Smooth muscle cell (in vitro differentiated cells): ENCODE measurements at regions not wholly inside any gene's neighbourhood (a gene's known extent, or its start where the extent isn't known, plus 50 kb on each side); places are given as distances from the start of the nearest gene placed in this dataset.

Experiments used
- DNase-seq: peaks from one replicate; lab custom pipeline; 2025; ENCODE audit not compliant: unreplicated experiment; lab: John Stamatoyannopoulos, UW
- H2AFZ ChIP-seq: fragments of 200-600 bp; sonication (generic); 2 replicates; pipeline ENCODE4 v1.6.0; 2016; ENCODE audit warnings: antibody characterized with exemption, low read depth, mild to moderate bottlenecking
- H3F3A ChIP-seq: fragments of 200-600 bp; sonication (generic); 2 replicates; pipeline ENCODE4 v1.6.0; 2017; ENCODE audit warnings: antibody characterized with exemption, low read depth
- H3K27ac ChIP-seq: fragments of 200-600 bp; sonication (generic); 2 replicates; pipeline ENCODE4 v1.5.1; 2016; ENCODE audit warnings: low read depth, mild to moderate bottlenecking
- H3K27me3 ChIP-seq: fragments of 200-600 bp; sonication (generic); 2 replicates; pipeline ENCODE4 v1.6.1; 2016; ENCODE audit warnings: low read depth, mild to moderate bottlenecking
- H3K36me3 ChIP-seq: fragments of 200-600 bp; sonication (generic); 2 replicates; pipeline ENCODE4 v1.5.1; 2016; ENCODE audit warnings: low read depth
- H3K4me1 ChIP-seq: fragments of 200-600 bp; sonication (generic); 2 replicates; pipeline ENCODE4 v1.5.1; 2016; ENCODE audit warnings: low read depth
- H3K4me2 ChIP-seq: fragments of 200-600 bp; sonication (generic); 2 replicates; pipeline ENCODE4 v1.6.0; 2016; ENCODE audit warnings: mild to moderate bottlenecking
- H3K4me3 ChIP-seq: fragments of 200-600 bp; sonication (generic); 2 replicates; pipeline ENCODE4 v1.5.1; 2016; ENCODE audit warnings: mild to moderate bottlenecking
- H3K79me2 ChIP-seq: fragments of 200-600 bp; sonication (generic); 2 replicates; pipeline ENCODE4 v1.6.0; 2016; ENCODE audit warnings: low read depth, mild to moderate bottlenecking
- H3K9ac ChIP-seq: fragments of 200-600 bp; sonication (generic); 2 replicates; pipeline ENCODE4 v1.6.0; 2016; ENCODE audit warnings: low read depth
- H3K9me3 ChIP-seq: fragments of 200-600 bp; sonication (generic); replicated peaks from 2 replicates; pipeline ENCODE4 v1.5.1; 2016; ENCODE audit warnings: low read depth
- H4K20me1 ChIP-seq: fragments of 200-600 bp; sonication (generic); 2 replicates; pipeline ENCODE4 v1.6.0; 2016; ENCODE audit warnings: low read depth
- WGBS: methylation state at CpG from one replicate; pipeline ENCODE4 v1.1.7; 2016; ENCODE audit warnings: low lambda C conversion rate; 5-methylcytosine and 5-hydroxymethylcytosine counted together
- TF ChIP-seq, protein P1 (sequence below): fragments of 200-600 bp; sonication (generic); IDR thresholded peaks from 2 replicates; pipeline ENCODE4 v1.5.1; 2017; ENCODE audit warnings: borderline replicate concordance, mild to moderate bottlenecking, antibody characterized with exemption; ENCODE audit not compliant: insufficient read depth, poor library complexity, severe bottlenecking

DNA sequence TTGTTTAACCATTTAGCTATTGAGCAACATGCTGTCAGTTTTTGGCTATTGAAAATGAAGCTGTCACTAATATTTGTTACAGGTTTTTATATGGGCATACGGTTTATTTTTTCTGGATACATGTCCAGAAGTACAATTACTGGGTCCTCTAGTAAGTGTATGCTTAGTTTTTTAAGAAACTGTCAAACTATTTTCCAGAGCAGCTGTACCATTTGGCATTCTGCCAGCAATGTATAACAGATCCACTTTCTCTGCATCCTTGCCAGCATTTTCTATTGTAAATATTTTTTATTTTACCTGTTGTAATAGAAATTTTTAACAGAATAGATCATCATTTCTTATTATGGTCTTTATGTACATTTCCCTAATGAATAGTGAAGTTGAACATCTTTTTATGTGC, 658.8 kb downstream of the EDEM1 start:
- DNase-seq: no peak

DNA sequence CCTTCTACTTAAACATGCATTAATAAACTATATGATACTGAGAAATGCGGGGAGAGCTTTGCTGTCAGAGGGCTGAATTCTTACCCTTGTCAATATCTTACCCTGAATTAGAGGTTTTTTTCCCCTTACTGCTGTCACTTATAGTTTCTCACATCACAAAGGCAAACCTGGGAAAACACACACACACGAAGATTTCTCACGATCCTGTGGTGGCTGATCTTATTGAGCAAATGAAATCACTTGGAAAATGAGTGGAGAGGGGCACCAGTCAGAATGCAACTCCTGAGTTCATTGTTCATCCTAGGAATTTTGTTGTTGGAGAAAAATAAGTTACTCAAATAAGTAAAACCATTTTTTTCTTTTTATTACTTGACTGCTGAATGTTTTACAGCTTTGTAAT, 673.6 kb downstream of the EDEM1 start:
- Histone ChIP-seq H3K36me3 (no peaks in the 10 kb centered on the region), H3K27ac (no peak overlapping the region)

More for the DNA sequence above, 658.8 kb downstream of the EDEM1 start:
- Histone ChIP-seq H3K27me3 (no peaks in the 10 kb centered on the region), H3F3A (no peaks in the 10 kb centered on the region), H3K9me3 (no peaks in the 10 kb centered on the region), H3K36me3 (no peaks in the 10 kb centered on the region), H3K4me3 (no peak overlapping the region), H3K79me2 (no peaks in the 10 kb centered on the region), H2AFZ (no peak overlapping the region), H3K9ac (no peak overlapping the region), H3K4me2 (no peak overlapping the region), H4K20me1 (no peaks in the 10 kb centered on the region), H3K27ac (no peak overlapping the region), H3K4me1 (no peaks in the 10 kb centered on the region)
- 80% methylated on average over 1 of the region's 1 CpG for WGBS
- TF ChIP-seq, protein P1, sequence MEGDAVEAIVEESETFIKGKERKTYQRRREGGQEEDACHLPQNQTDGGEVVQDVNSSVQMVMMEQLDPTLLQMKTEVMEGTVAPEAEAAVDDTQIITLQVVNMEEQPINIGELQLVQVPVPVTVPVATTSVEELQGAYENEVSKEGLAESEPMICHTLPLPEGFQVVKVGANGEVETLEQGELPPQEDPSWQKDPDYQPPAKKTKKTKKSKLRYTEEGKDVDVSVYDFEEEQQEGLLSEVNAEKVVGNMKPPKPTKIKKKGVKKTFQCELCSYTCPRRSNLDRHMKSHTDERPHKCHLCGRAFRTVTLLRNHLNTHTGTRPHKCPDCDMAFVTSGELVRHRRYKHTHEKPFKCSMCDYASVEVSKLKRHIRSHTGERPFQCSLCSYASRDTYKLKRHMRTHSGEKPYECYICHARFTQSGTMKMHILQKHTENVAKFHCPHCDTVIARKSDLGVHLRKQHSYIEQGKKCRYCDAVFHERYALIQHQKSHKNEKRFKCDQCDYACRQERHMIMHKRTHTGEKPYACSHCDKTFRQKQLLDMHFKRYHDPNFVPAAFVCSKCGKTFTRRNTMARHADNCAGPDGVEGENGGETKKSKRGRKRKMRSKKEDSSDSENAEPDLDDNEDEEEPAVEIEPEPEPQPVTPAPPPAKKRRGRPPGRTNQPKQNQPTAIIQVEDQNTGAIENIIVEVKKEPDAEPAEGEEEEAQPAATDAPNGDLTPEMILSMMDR: no peak

GRCh38 chr3:5874931-5875341, 687.4 kb downstream of the EDEM1 start:
- H3K27ac ChIP-seq: no peak overlapping the region
- no peaks in the 10 kb centered on the region for H3K36me3 ChIP-seq
- TF ChIP-seq, protein P1: no peak
- H2AFZ ChIP-seq: no peak overlapping the region
- H3F3A ChIP-seq: no peaks in the 10 kb centered on the region
- H3K9ac ChIP-seq: no peak overlapping the region
- no peaks in the 10 kb centered on the region for H4K20me1 ChIP-seq
- DNase-seq: no peak
- H3K79me2 ChIP-seq: no peaks in the 10 kb centered on the region
- H3K4me2 ChIP-seq: no peak overlapping the region
- no peak overlapping the region for H3K4me3 ChIP-seq
- no peaks in the 10 kb centered on the region for H3K9me3 ChIP-seq
- 98% methylated on average over 2 of the region's 2 CpGs for WGBS
- H3K27me3 ChIP-seq: no peaks in the 10 kb centered on the region
- H3K4me1 ChIP-seq: no peaks in the 10 kb centered on the region

More for the DNA sequence above, 673.6 kb downstream of the EDEM1 start:
- no peak overlapping the region for H2AFZ ChIP-seq
- H3K9ac ChIP-seq: no peak overlapping the region
- H3K4me1 ChIP-seq: no peaks in the 10 kb centered on the region
- H4K20me1 ChIP-seq: no peaks in the 10 kb centered on the region
- WGBS: 88% methylated on average over 3 of the region's 3 CpGs
- TF ChIP-seq, protein P1: no peak
- no peak for DNase-seq
- H3F3A ChIP-seq: no peaks in the 10 kb centered on the region
- no peak overlapping the region for H3K4me2 ChIP-seq
- no peak overlapping the region for H3K4me3 ChIP-seq
- H3K9me3 ChIP-seq: no peaks in the 10 kb centered on the region
- H3K27me3 ChIP-seq: no peaks in the 10 kb centered on the region
- no peaks in the 10 kb centered on the region for H3K79me2 ChIP-seq

GRCh38 chr3:5888851-5889250, 701.3 kb downstream of the EDEM1 start:
- no peak overlapping the region for H3K4me2 ChIP-seq
- no peaks in the 10 kb centered on the region for H3F3A ChIP-seq
- H3K4me1 ChIP-seq: no peaks in the 10 kb centered on the region
- H3K9me3 ChIP-seq: no peaks in the 10 kb centered on the region
- no peak overlapping the region for H3K27ac ChIP-seq
- no peak for DNase-seq
- 89% methylated on average over 3 of the region's 3 CpGs for WGBS
- H4K20me1 ChIP-seq: no peaks in the 10 kb centered on the region
- no peaks in the 10 kb centered on the region for H3K79me2 ChIP-seq
- no peak overlapping the region for H3K9ac ChIP-seq
- H3K36me3 ChIP-seq: no peaks in the 10 kb centered on the region
- no peaks in the 10 kb centered on the region for H3K27me3 ChIP-seq
- TF ChIP-seq, protein P1: no peak
- no peak overlapping the region for H2AFZ ChIP-seq
- H3K4me3 ChIP-seq: no peak overlapping the region
